ENCODE measurements at regions not wholly inside any gene's neighbourhood (a gene's known extent, or its start where the extent isn't known, plus 50 kb on each side); places are given as distances from the start of the nearest gene placed in this dataset.
A peak's percentile ranks its signal among the peaks of the same experiment; 100 is the strongest.

- no peak for DNase-seq (ENCODE audit: low read depth in 2 of 2)
Measured at GRCh38 chr2:172230889-172231401, 128.2 kb upstream of the DLX2 start.

DNA sequence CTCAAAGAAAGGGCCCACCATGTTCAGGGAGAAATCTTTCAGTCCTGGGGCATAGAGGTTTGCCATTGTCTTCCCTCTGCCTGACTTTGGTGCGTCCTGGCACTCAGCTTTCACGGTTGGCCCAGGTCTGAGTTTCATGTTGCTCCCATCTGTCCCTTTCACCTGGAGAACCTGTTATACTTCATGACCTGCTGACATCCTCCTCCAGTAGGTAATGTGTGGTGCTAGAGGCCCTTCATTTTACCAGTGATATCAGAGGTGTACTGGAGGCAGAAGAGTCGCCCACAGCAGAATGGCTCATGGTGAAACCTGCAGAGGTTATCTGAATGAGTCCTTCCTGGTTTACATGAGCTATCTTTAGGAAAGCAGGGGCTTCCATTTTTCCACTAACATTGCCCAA, 128.8 kb upstream of the DLX2 start:
- no peak for DNase-seq (ENCODE audit: low read depth in 2 of 2)

DNA sequence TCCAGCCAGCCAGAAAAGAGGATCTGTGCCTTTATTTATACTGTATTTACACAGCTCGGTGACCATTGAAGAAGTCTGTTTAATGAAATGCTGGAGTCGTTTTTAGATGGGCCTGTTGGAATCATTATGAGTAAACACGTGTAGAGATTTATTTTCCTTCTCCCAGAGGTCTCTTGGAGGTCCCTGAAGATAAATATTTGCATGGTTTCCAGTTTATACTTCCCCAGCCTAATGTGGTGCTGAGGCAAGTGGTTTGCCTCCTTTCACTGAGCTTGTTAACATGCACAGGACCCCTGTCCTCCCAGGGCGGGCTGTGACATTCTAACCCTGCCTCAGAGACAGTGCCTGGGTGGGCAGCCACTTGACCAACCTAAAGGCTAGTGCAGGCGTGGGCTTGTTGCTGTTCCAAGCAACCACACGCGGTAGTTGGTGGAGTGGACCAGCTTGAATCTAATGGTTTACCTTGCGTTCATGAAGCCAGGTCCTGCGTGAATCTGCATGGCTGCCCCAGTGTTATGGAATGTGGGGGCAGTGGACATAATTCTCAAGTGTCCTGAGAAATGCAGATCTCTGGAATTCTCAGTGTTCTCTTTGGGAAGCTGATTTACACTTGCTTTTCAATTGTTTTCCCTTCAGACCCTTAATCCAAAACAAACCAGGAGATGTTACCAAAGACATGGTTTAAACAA, 130.2 kb upstream of the DLX2 start:
- no peak for DNase-seq (ENCODE audit: low read depth in 2 of 2)

DNA sequence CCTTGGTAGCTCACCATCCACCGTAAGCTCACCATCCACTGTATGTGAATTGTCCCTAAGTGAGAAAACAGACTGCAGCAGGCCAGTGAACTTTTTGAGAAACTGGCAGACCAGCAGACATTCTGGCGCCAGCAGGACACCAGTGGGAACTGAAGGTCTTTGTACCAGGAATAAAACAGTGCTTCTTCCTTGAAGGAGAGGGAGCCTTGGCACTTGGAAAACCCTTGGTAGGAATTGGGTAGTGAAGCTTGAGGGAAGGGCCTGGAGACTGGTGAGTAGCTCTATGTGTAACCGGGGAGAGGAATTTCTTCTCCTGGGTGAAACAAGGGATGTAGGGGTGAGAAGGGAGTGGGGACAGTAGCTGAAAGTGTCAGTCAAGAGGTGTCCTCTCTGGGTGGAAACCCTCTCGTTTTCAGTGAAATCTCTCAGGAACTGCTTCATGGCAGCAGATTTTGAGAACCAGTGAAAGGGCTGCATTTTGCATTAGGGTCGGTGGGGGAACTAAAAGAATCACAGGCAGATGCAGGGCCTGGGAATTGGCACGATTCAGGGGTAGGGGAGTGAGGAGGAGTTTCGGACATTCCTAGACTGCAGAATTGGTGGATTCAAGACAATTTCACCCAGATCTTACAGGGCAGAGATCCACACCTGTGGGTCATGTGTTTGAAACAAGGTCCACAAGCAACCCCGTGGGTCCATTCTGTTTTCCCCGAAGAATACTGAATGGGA, 131.5 kb upstream of the DLX2 start:
- no peak for DNase-seq (ENCODE audit: low read depth in 2 of 2)

DNA sequence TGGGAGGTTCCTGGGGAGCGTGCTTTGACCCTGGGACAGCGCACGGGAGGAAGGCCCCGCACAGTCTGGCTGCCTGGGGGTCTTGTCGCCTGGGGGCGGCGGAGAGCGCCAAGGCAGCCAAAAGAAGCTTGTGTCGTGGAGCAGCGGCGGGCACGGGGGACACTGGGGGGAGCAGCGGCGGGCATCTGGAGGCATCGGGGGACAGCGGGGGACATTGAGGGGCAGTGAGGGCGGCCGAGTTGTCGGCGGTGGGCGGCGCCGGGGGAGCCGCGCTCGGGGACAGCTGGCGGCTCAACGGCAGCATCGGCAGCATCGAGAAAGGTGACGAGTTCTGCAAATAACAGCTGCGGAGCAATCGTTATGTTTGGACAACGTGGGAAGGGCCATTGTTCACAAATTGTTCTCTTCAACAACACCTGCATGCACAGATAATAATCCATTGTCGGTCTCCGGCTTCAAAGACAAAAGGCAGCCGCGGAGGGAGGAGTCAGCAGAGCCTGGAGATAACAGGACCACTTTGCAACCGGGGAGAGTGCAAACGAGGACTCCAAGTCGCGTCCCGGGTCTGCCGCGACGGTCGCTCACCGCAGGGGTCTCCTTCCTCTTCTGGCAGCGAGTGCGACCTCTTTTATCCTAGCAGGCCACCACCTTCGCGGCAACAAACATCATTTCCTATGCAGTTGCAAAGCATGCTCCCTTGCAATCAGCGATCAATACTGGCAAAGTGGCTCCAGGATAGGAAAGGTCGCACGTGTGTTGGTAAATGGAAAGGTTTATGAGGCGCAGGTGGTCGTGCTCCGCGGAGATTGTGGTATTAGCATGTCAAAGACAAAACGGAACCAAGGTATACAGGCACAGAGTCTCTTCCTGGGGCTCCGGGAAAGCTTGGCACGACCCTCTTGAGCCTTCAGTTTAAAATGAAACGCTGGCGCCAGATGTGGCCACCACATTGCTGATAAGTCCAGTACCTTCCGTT, 132.3 kb upstream of the DLX2 start:
- no peak for DNase-seq (ENCODE audit: low read depth in 2 of 2)

DNA sequence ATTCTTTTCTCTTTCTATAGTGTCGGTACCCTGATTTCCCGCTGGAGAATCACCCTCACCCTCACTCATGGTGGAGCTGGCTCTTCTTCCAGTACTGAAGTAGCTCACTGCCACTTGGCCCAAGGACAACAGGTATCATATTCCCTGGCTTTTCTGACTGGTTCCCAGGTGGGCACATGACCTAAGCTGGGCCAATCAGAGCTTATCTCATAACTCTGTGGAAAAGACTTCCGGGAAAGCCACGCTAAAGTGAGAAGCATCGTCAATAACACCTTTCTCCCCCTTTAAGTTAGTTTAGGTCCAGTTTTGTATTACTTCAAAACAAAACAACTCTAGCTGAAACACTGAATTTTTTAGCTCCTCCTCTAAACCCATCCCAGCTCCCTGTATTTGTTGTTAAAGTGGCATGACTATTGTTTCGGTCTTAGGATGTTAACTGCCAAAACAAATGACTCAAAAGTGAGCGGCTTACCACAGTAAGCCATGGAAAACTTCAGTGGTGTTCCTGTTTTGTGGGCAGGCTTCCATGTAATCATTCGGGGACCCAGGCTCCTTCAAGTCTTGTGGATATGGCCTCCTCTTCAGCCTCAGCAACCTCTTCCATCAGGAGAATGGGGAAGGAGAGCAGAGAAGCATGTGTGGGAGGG, 137.4 kb upstream of the DLX2 start:
- no peak for DNase-seq (ENCODE audit: low read depth in 2 of 2)

DNA sequence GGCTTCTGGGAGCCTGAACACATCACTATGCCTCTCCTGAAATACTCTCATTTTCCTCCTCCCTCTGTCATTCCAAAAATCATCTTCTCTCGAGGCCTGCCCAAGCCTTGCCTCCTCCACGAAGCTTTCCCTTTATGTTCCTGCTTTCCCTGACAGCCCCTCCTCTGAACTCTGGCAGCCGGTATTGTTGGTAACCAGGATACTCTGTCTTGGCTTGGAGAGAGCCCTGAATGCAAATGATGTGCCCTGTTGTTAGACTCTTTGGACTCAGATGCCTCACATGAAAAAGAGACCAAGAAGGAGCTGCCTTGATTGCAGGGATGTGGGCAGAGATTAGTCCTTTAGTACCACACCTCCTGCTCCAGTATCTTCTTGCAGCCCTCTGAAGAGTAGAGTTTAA, 138.5 kb upstream of the DLX2 start:
- no peak for DNase-seq (ENCODE audit: low read depth in 2 of 2)

- DNase-seq (ENCODE audit: low read depth in 2 of 2), result no peak
Measured at GRCh38 chr2:172242471-172242870, 139.8 kb upstream of the DLX2 start.

DNA sequence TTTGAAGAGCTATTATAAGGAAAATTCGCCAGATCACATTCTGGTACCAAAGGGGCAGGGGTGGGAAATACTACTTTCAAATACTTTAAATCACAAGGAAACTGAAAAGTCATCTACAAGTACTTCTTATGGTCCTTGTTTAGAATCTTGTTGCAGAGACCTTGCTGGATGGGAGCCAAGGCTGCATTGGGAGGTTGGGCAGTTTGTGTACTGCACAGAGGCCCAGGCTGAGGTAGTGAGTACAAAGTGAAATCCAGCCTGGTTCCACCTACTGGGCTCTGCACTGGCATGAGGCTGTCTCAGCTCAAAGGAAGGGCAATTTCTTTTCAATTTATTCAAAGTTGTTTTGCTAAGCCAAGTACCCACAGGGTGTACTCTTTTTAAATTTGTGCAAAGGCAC, 140.3 kb upstream of the DLX2 start:
- no peak for DNase-seq (ENCODE audit: low read depth in 2 of 2)

DNA sequence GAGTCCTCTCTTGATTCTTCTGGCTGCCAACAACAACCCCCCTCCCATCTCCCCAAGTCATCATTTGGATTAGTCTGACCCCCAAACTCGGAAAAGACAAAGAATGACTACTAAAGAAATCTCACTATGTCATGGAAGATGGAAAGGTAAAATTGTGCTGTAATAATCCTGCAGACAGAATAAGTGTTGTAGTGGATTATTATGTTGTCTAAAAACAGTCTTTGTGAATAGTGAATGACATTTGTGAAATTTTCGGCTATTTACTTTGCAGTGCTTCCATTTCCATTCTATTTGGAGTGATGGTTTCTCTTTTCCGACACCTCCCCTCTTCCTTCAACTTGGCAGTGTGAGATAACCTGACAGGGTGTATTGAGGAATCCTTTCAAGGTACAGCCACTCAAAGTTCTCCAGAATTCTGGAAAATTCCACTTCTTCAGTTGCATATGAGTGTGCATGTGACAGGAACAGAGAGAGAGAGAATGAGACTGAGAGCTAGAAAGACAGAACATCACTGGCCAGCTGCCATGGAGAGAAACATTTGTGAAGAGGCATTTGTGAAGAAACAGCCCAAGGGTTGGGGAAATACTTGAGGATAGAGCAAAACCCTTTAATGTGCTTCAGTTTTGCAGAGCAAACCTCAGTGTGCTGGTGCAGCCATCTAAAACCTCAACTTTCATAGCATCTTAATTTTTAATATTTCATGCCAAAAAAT, 141.9 kb upstream of the DLX2 start:
- DNase-seq (ENCODE audit: low read depth in 2 of 2), result no peak

DNA sequence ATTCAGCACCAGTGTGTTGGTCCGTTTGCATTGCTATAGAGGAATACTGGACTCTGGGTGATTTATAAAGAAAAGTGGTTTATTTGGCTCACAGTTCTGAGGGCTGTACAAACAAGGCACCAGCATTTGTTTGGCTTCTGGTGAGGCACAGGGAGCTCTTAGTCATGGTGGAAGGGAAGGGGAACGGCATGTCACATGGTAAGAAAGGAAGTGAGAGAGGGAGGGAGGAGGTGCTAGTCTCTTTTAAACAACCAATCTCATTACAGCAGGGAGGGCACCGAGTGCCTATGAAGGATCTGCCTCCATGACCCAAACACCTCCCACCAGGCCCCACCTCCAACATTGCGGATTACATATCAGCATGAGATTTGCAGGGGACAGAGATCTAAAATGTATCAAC, 143.9 kb upstream of the DLX2 start:
- no peak for DNase-seq (ENCODE audit: low read depth in 2 of 2)

DNA sequence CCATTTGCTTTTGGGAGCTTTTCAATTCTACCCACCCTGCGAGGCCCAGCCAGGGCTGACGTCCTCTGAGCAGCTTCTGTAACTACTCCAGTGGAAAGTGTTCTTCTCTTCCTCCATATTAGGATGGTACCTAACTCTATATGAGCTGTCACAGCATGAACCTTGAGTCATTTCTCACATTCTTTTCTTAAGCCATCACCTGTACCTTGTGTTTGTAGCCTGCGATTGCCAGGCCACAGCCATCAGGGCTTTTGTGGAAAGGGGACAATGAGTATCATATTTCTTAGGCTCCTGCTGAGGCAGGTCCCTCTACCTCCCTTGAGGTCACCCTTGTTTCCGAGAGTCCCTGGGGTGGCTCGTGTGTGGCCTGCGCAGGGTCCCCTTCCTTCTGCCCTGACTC, 144.5 kb upstream of the DLX2 start:
- DNase-seq (ENCODE audit: low read depth in 2 of 2), result no peak

DNA sequence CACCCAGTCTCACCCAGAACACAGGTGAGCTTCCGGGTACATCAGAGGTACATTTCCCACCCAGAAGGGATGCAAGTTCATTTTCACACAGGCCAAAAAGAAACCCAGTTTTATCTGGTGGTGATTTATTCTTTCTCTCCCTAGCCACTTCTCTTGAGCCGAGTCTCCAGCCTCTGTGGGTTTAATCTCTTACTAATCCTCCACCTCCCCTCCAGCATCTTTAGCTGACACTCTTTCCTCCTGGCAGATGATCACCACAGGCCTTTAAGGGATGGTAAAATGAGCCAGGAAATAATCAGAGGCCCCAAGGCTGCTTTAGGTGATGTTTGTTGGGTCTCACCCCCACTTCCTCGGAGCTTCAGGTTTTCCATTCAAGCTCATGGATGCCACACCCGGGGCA, 145.7 kb upstream of the DLX2 start:
- DNase-seq (ENCODE audit: low read depth in 2 of 2), result no peak

DNA sequence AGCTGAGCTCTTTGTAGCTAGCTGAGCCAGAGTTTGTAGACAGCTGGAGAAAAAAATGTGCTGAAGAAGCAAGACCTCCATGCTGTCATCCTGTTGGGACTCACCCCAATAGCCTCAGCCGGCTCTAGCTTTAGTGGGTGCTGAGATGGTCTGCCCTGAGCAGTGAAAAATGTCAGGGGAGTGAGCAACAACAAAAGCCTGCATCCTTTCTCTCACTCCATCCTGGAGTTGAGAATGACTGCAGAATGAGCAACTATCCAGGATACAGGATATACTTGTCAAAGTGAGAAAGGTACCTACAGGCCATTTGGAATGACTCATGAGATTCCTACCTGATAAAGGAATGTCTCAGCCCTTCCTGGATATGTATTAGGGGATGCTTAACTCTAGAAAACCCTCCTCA, 146.1 kb upstream of the DLX2 start:
- DNase-seq (ENCODE audit: low read depth in 2 of 2), result no peak

DNA sequence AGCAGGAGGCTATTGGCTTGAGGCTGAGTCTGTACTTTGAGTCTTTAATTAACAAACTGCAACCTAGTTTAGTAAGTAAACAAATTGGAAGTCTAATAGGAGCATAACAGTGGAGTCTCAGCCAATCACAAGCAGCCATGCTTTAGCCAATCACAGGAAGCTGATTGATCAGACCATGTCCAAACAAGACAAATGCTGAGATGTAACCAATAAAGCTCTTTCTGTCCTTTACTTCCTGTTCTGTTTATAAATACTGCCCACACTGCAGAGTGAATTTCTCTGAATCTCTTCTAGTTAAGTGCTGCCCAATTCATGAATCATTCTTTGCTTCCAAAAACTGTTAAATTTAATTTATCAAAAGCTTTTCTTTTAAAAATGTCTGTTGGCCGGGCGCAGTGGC, 146.6 kb upstream of the DLX2 start:
- no peak for DNase-seq (ENCODE audit: low read depth in 2 of 2)

GRCh38 chr2:172249986-172250385, 147.3 kb upstream of the DLX2 start:
- DNase-seq (ENCODE audit: low read depth in 2 of 2), result peak in 1 of 2 experiments; percentile 39

GRCh38 chr2:172251231-172251630, 148.5 kb upstream of the DLX2 start:
- DNase-seq (ENCODE audit: low read depth in 2 of 2), result peak in 1 of 2 experiments; percentile 30

GRCh38 chr2:172252154-172252553, 149.5 kb upstream of the DLX2 start:
- DNase-seq (ENCODE audit: low read depth in 2 of 2), result no peak

- DNase-seq (ENCODE audit: low read depth in 2 of 2), result peak; percentile 97
Measured at GRCh38 chr2:172253190-172254052, 150.7 kb upstream of the DLX2 start.

- no peak for DNase-seq (ENCODE audit: low read depth in 2 of 2)
Measured at GRCh38 chr2:172256886-172257285, 154.2 kb upstream of the DLX2 start.

Measured in fibroblast of skin of left biceps (primary cell).